Thoracic aorta (tissue), 2 donors: ENCODE measurements at regions not wholly inside any gene's neighbourhood (a gene's known extent, or its start where the extent isn't known, plus 50 kb on each side); places are given as distances from the start of the nearest gene placed in this dataset.

Experiments used
- ATAC-seq: fragments of 150-250 bp; one replicate; pipeline ENCODE4 v1.8.0; 2017; ENCODE audit warnings: low read depth; ENCODE audit not compliant: insufficient number of reproducible peaks, low FRiP score
- DNase-seq: peaks from one replicate; pipeline ENCODE4 v3.0.0-alpha.2; 2020; ENCODE audit warnings: low spot score
- H3K27ac ChIP-seq, 2 donors: fragments of 200-600 bp; sonication (generic); 1 replicate in 1 of 2; 2 replicates in 1 of 2; pipeline ENCODE4 v1.5.1; 2016; ENCODE audit warnings: mild to moderate bottlenecking in 2 of 2, moderate library complexity in 2 of 2
- H3K27me3 ChIP-seq: fragments of 200-600 bp; sonication (generic); replicated peaks from 2 replicates; pipeline ENCODE4 v1.6.0; 2016; ENCODE audit warnings: mild to moderate bottlenecking; ENCODE audit not compliant: insufficient read depth
- H3K36me3 ChIP-seq: fragments of 200-600 bp; sonication (generic); one replicate; pipeline ENCODE4 v1.5.1; 2016
- H3K4me1 ChIP-seq, 2 donors: fragments of 200-600 bp; sonication (generic); 1 replicate in 1 of 2; 2 replicates in 1 of 2; pipeline versions ENCODE4 v1.5.1 to v1.6.0; 2016; ENCODE audit warnings: low read depth in 2 of 2, mild to moderate bottlenecking in 1 of 2; ENCODE audit not compliant: control insufficient read depth in 1 of 2
- H3K4me3 ChIP-seq: fragments of 200-600 bp; sonication (generic); 2 replicates; pipeline ENCODE4 v1.5.1; 2016; ENCODE audit warnings: mild to moderate bottlenecking
- H3K9me3 ChIP-seq: fragments of 200-600 bp; sonication (generic); 2 replicates; pipeline ENCODE4 v1.5.1; 2016
- TF ChIP-seq, protein P1 (sequence below): fragments of 200-600 bp; sonication (generic); IDR thresholded peaks from one replicate; pipeline ENCODE4 v1.5.1; 2019; ENCODE audit warnings: antibody characterized with exemption

- TF ChIP-seq, protein P1, sequence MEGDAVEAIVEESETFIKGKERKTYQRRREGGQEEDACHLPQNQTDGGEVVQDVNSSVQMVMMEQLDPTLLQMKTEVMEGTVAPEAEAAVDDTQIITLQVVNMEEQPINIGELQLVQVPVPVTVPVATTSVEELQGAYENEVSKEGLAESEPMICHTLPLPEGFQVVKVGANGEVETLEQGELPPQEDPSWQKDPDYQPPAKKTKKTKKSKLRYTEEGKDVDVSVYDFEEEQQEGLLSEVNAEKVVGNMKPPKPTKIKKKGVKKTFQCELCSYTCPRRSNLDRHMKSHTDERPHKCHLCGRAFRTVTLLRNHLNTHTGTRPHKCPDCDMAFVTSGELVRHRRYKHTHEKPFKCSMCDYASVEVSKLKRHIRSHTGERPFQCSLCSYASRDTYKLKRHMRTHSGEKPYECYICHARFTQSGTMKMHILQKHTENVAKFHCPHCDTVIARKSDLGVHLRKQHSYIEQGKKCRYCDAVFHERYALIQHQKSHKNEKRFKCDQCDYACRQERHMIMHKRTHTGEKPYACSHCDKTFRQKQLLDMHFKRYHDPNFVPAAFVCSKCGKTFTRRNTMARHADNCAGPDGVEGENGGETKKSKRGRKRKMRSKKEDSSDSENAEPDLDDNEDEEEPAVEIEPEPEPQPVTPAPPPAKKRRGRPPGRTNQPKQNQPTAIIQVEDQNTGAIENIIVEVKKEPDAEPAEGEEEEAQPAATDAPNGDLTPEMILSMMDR: no peak
Observed at GRCh38 chr13:50089633-50090032, 74.4 kb downstream of the KCNRG start.

DNA sequence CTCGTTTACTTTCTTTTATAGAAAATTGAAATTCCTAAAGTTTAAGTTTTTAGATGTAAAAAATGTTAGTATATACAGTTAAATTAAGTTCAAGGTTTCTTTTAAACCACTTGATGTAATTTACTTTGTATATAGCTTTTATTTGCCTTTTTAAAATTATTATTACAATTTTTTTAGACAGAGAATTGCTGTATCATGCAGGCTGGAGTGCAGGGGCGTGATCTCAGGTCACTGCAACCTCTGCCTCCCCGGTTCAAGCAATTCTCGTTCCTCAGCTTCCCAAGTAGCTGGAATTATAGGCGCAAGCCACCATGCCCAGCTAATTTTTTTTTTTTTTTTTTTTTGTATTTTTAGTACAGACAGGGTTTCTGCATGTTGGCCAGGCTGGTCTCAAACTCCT, 75.0 kb downstream of the KCNRG start:
- Histone ChIP-seq H3K4me1 (peaks cover 3 to 5% of the 10 kb centered on the region in 2 donors), H3K27ac (no peak overlapping the region), H3K27me3 (no peaks in the 10 kb centered on the region), H3K36me3 (no peaks in the 10 kb centered on the region), H3K4me3 (no peak overlapping the region), H3K9me3 (no peaks in the 10 kb centered on the region)
- no peak for DNase-seq
- ATAC-seq: no peak
- TF ChIP-seq, protein P1: no peak

More at GRCh38 chr13:50089633-50090032, 74.4 kb downstream of the KCNRG start:
- H3K27ac ChIP-seq: no peak overlapping the region
- no peaks in the 10 kb centered on the region for H3K36me3 ChIP-seq
- ATAC-seq (no peak), DNase-seq (no peak)
- no peaks in the 10 kb centered on the region for H3K9me3 ChIP-seq
- peaks cover 5% of the 10 kb centered on the region in 2 donors for H3K4me1 ChIP-seq
- no peaks in the 10 kb centered on the region for H3K27me3 ChIP-seq
- H3K4me3 ChIP-seq: no peak overlapping the region

DNA sequence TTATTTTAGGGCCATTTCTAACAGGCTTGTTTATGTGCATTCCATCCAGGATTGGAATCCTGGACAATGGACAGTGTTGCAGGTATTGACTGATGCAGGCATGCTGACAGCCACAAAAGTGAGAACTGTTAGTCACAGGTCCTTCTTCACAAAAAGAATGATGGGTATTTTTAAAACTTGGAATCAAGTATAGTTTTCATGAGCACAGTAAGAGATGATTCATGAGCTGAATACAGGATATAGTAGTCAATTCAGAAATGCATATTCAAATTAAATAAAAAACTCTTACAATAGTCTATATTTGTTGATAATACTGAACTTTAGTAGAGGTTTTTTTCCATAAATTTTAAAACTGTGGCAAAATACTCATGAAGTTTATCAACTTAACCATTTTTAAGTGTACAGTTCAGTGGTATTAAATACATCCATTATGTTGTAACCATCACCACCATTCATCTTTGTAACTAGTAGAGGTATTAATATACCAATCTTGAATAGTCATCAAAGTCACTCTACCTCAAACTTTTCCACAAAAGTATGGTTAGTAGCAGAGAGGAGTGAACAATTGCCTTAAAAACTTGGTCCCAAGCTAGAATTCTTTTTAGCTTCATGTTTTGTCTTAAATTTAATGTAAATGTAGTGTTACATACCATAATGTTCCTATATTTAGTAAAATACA, 79.5 kb downstream of the KCNRG start:
- H3K4me3 ChIP-seq: no peak overlapping the region
- DNase-seq: no peak

DNA sequence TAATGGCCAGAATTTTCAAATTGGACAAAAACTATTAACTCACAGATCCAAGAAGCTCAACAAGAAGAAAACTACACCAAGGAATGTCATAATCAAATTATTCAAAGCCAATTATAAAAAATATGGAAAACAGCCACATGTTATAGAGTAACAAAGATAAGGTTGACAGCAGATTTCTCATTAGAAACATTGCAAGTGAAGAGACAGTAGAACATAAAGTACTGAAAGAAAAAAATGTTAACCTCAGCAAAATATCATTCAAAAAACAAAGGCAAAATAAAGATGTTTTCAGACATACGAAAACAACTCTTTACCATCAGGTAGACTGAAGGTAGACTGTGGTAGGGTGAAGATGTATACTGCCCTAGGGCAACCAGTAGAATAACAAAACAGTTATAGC, 83.4 kb downstream of the KCNRG start:
- Histone ChIP-seq H3K4me1 (peaks cover 3 to 23% of the 10 kb centered on the region in 2 donors), H3K9me3 (peaks cover 5% of the 10 kb centered on the region), H3K27ac (no peak overlapping the region), H3K27me3 (no peaks in the 10 kb centered on the region), H3K36me3 (no peaks in the 10 kb centered on the region), H3K4me3 (no peak overlapping the region)
- no peak for ATAC-seq
- TF ChIP-seq, protein P1: no peak
- no peak for DNase-seq

More for the DNA sequence above, 79.5 kb downstream of the KCNRG start:
- TF ChIP-seq, protein P1: no peak
- no peak overlapping the region for H3K27ac ChIP-seq
- ATAC-seq: no peak
- H3K9me3 ChIP-seq: peaks cover 5% of the 10 kb centered on the region
- peaks cover 8 to 26% of the 10 kb centered on the region in 2 donors for H3K4me1 ChIP-seq
- H3K27me3 ChIP-seq: no peaks in the 10 kb centered on the region
- H3K36me3 ChIP-seq: no peaks in the 10 kb centered on the region

GRCh38 chr13:50099473-50099872, 84.2 kb downstream of the KCNRG start:
- Histone ChIP-seq H3K4me1 (peaks cover 5 to 30% of the 10 kb centered on the region in 2 donors), H3K27ac (no peak overlapping the region), H3K36me3 (no peaks in the 10 kb centered on the region), H3K27me3 (no peaks in the 10 kb centered on the region), H3K4me3 (no peak overlapping the region), H3K9me3 (peaks cover 5% of the 10 kb centered on the region)
- ATAC-seq (no peak), DNase-seq (no peak)
- TF ChIP-seq, protein P1: no peak
